Ovary (tissue), 7 donors: ENCODE measurements at regions not wholly inside any gene's neighbourhood (a gene's known extent, or its start where the extent isn't known, plus 50 kb on each side); places are given as distances from the start of the nearest gene placed in this dataset.

Experiments
- DNase-seq, 5 donors: peaks; one replicate each; pipeline ENCODE4 v3.0.0-alpha.2; 2019 to 2020
- H3K27ac ChIP-seq, 2 donors: fragments of 200-600 bp; one replicate each; pipeline versions ENCODE4 v1.5.1 to v1.8.0; 2019 to 2022
- H3K27me3 ChIP-seq: fragments of 200-600 bp; one replicate; pipeline ENCODE4 v1.8.0; 2022
- H3K36me3 ChIP-seq: fragments of 200-600 bp; sonication (generic); one replicate; pipeline ENCODE4 v1.5.1; 2019
- H3K4me1 ChIP-seq: one replicate; pipeline ENCODE4 v1.8.1; 2013; ENCODE audit warnings: mild to moderate bottlenecking, moderate library complexity; ENCODE audit not compliant: insufficient read depth
- H3K4me3 ChIP-seq: fragments of 200-600 bp; sonication (generic); one replicate; pipeline ENCODE4 v1.5.1; 2017
- H3K9me3 ChIP-seq, 2 donors: fragments of 200-600 bp in 1 of 2; sonication (generic) in 1 of 2; one replicate each; pipeline versions ENCODE4 v1.5.1 to v1.8.1; 2013 to 2019; ENCODE audit warnings: mild to moderate bottlenecking in 1 of 2, moderate library complexity in 1 of 2
- EP300 ChIP-seq: sonication (generic); formaldehyde crosslinking; IDR thresholded peaks from one replicate; pipeline ENCODE4 v1.6.1; 2017; ENCODE audit warnings: antibody characterized with exemption
- POLR2A ChIP-seq: fragments of 450-650 bp; IDR thresholded peaks from one replicate; pipeline ENCODE4 v1.6.1; 2017; ENCODE audit warnings: antibody characterized with exemption, mild to moderate bottlenecking, moderate library complexity
- WGBS, 3 donors: extraction: QIAGEN DNeasy Blood & Tissue Kit in 1 of 3; methylation state at CpG; one replicate each; pipeline versions ENCODE4 v1.1.5 to v1.1.7; 2013 to 2017; 5-methylcytosine and 5-hydroxymethylcytosine counted together
- intact Hi-C, 4 donors: fragments of 100-400 bp; cut with DNase I; formaldehyde crosslinking; loops; one replicate each; pipeline versions ENCODE4 v1.11.0 to v1.15.1; 2022 to 2023
- TF ChIP-seq, protein P1 (sequence below), 3 donors: fragments of 450-650 bp in 2 of 3; fragments of 200-600 bp in 1 of 3; IDR thresholded peaks; one replicate each; pipeline versions ENCODE4 v1.5.1 to v1.8.0; 2016 to 2022; ENCODE audit warnings: antibody characterized with exemption in 3 of 3, mild to moderate bottlenecking in 1 of 3
- donor health status: DM: no; HTN: no; CAD: no; lungs with moderate emphysema.
- donor health status: DM: no; HTN: no; CAD: no.
- donor health status: Bipolar disorder and iron deficiency.
- donor health status: DM: no; HTN: no; CAD: no.
- donor health status: DM: yes; HTN: yes; CAD: no.

DNA sequence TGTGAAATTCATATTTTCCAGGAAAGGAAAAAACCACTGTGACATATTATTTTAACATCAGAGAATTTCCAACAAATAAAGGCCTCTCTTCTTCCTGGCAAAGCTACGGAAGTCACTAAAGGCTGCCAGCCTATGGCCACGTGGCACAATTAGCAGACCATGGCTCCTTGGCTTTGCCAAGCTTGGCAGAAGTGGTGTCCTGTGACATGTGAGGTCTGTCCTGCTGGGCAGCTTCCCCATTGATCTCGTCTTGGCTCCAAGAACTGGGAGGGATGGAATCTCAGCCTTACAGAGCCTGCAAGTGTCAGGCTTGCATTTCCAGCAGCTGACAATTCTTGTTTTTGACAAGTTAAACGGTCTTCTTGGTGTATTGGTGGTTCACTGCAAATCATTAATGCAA, 226.9 kb upstream of the THSD7B start:
- no peak overlapping the region for H3K4me3 ChIP-seq
- WGBS, 3 donors, result 55 to 69% (median 62%) methylated on average over 4 of the region's 4 CpGs
- no peaks in the 10 kb centered on the region for H3K27me3 ChIP-seq
- no peak for DNase-seq
- H3K36me3 ChIP-seq, result no peaks in the 10 kb centered on the region
- no peak overlapping the region for H3K27ac ChIP-seq
- H3K4me1 ChIP-seq, result no peaks in the 10 kb centered on the region
- TF ChIP-seq, protein P1, sequence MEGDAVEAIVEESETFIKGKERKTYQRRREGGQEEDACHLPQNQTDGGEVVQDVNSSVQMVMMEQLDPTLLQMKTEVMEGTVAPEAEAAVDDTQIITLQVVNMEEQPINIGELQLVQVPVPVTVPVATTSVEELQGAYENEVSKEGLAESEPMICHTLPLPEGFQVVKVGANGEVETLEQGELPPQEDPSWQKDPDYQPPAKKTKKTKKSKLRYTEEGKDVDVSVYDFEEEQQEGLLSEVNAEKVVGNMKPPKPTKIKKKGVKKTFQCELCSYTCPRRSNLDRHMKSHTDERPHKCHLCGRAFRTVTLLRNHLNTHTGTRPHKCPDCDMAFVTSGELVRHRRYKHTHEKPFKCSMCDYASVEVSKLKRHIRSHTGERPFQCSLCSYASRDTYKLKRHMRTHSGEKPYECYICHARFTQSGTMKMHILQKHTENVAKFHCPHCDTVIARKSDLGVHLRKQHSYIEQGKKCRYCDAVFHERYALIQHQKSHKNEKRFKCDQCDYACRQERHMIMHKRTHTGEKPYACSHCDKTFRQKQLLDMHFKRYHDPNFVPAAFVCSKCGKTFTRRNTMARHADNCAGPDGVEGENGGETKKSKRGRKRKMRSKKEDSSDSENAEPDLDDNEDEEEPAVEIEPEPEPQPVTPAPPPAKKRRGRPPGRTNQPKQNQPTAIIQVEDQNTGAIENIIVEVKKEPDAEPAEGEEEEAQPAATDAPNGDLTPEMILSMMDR (IDR thresholded peaks at IDR 0.05), result no peak
- TF ChIP-seq EP300 (no peak), POLR2A (no peak)
- intact Hi-C loops, result no loop called here
- no peaks in the 10 kb centered on the region for H3K9me3 ChIP-seq

DNA sequence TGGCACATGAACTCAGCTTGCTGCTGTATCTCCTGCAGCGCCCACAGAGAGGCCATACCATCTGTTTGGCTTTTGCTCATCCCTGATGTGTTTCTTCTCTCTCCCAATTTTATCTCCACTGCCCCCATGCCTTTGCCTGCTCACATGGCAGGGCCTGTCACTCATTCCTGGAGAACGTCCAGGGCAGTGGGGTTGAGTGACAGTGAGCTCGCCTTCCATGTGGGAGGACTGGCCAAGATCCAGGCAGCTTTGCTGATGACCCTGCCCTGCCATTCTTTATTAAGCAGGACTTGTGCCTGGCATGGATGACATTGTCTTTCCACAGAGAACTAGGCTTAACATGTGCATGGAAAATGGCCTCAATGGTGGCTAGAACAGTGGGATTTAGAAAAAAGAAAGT, 230.5 kb upstream of the THSD7B start:
- Histone ChIP-seq H3K4me1 (no peaks in the 10 kb centered on the region), H3K27ac (no peak overlapping the region), H3K36me3 (no peaks in the 10 kb centered on the region), H3K4me3 (no peak overlapping the region), H3K27me3 (no peaks in the 10 kb centered on the region), H3K9me3 (no peaks in the 10 kb centered on the region)
- DNase-seq, result no peak
- intact Hi-C loops, result no loop called here
- TF ChIP-seq POLR2A (no peak), EP300 (no peak)
- TF ChIP-seq, protein P1 (IDR thresholded peaks at IDR 0.05), result no peak
- WGBS, 3 donors, result 47 to 48% (median 47%) methylated on average over 3 of the region's 3 CpGs

DNA sequence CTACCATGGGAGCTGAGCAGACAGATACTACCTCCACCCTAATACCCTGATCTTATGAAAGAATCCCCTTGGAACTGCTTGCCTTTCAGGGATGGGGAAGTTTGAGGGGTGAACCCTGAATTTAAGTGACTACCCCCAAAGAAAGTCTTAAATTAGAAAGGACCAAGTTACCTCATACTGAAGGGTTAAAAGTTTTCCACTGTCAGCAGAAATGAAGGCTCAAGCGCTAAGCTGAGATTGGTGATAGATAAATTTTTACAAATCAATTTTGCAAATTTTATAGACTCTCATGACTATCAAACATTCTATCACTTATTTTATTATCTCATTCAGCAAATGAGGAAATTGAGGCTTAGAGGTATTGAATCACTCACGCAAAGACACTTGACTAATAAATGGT, 233.2 kb upstream of the THSD7B start:
- WGBS, 3 donors, result 83 to 87% (median 85%) methylated on average over 2 of the region's 2 CpGs

DNA sequence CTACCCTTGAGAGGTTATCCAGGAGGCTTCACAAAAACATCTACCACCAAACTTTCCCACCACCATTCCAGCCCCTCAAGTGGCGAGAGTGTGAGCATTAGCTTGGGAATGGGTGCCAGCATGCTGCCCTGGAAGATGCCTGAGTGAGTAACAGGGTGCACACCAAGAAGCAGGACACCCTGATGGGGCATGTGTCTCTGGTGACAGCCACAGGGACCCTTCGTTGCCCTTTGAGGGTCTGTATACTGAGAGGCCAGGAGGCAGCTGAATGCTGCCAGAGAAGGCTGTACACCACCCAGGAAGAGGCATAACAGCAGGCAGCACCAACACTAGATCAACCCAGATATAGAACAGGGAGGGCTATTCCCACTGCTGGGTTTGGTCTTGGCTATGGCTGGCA, 233.6 kb upstream of the THSD7B start:
- WGBS, 3 donors, result 41 to 53% (median 49%) methylated on average over 2 of the region's 2 CpGs
- intact Hi-C loops, result no loop called here
- Histone ChIP-seq H3K27ac (no peak overlapping the region), H3K9me3 (no peaks in the 10 kb centered on the region), H3K4me1 (no peaks in the 10 kb centered on the region), H3K36me3 (no peaks in the 10 kb centered on the region), H3K4me3 (no peak overlapping the region), H3K27me3 (no peaks in the 10 kb centered on the region)
- no peak for DNase-seq
- no peak for TF ChIP-seq EP300
- TF ChIP-seq, protein P1 (IDR thresholded peaks at IDR 0.05), result no peak
- no peak for TF ChIP-seq POLR2A

More for the DNA sequence above, 233.2 kb upstream of the THSD7B start:
- TF ChIP-seq POLR2A (no peak), EP300 (no peak)
- TF ChIP-seq, protein P1 (IDR thresholded peaks at IDR 0.05), result no peak
- Histone ChIP-seq H3K9me3 (no peaks in the 10 kb centered on the region), H3K4me3 (no peak overlapping the region), H3K36me3 (no peaks in the 10 kb centered on the region), H3K4me1 (no peaks in the 10 kb centered on the region), H3K27me3 (no peaks in the 10 kb centered on the region), H3K27ac (no peak overlapping the region)
- intact Hi-C loops, result no loop called here
- DNase-seq, result no peak

DNA sequence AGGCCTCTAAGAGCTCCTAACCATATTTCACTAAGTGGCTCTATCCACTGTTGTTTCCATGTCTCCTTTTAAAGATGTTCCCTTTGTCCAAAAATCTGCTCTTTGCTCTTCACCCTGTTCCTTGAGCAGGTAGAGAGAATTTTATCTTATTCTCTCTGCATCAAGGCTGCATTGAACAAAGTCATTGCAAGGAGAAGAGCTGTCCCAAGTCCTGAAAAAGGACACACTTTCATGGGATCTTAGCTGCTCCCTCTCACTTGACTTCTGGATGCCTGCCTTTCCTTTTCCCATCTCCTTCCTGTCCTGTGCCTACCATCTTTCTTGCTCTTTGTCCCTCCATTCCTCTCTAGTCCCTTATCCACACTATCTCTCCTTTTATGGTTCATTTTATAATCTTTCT, 235.2 kb upstream of the THSD7B start:
- TF ChIP-seq, protein P1 (IDR thresholded peaks at IDR 0.05), result no peak
- TF ChIP-seq EP300 (no peak), POLR2A (no peak)
- no peaks in the 10 kb centered on the region for H3K36me3 ChIP-seq
- no peak overlapping the region for H3K27ac ChIP-seq
- H3K9me3 ChIP-seq, result no peaks in the 10 kb centered on the region
- H3K4me3 ChIP-seq, result no peak overlapping the region
- DNase-seq, result no peak
- H3K27me3 ChIP-seq, result no peaks in the 10 kb centered on the region
- H3K4me1 ChIP-seq, result no peaks in the 10 kb centered on the region
- intact Hi-C loops, result no loop called here
